HFFc6 (cell line): ENCODE measurements at regions not wholly inside any gene's neighbourhood (a gene's known extent, or its start where the extent isn't known, plus 50 kb on each side); places are given as distances from the start of the nearest gene placed in this dataset.
A peak's percentile ranks its signal among the peaks of the same experiment; 100 is the strongest.

Source experiments
- DNase-seq: peaks from one replicate; pipeline ENCODE4 v3.0.0-alpha.2; 2018
- H3K27ac Mint-ChIP-seq: 2 replicates; pipeline ENCODE4 v1.8.0; 2020; ENCODE audit warnings: mild to moderate bottlenecking, mixed read lengths
- H3K27me3 Mint-ChIP-seq: 2 replicates; pipeline ENCODE4 v1.8.0; 2021; ENCODE audit warnings: mild to moderate bottlenecking, moderate library complexity, mixed read lengths; ENCODE audit not compliant: insufficient read depth
- H3K36me3 Mint-ChIP-seq: 2 replicates; pipeline ENCODE4 v1.8.0; 2021; ENCODE audit warnings: low read depth, mixed read lengths
- H3K4me1 Mint-ChIP-seq: 2 replicates; pipeline ENCODE4 v1.8.0; 2020; ENCODE audit warnings: low read depth, mixed read lengths
- H3K4me3 Mint-ChIP-seq: 2 replicates; pipeline ENCODE4 v1.8.0; 2020; ENCODE audit warnings: mild to moderate bottlenecking, moderate library complexity, mixed read lengths
- H3K9me3 Mint-ChIP-seq: 2 replicates; pipeline ENCODE4 v1.8.0; 2020; ENCODE audit warnings: mild to moderate bottlenecking, mixed read lengths
- CTCF ChIP-seq: fragments of 200-600 bp; sonication (generic); IDR thresholded peaks from 2 replicates; pipeline ENCODE4 v1.5.0; 2021; ENCODE audit warnings: antibody characterized with exemption, mild to moderate bottlenecking

GRCh38 chr1:114216431-114217173 lies 62.9 kb upstream of the SYT6 start:
- TF ChIP-seq CTCF, result no peak
- Mint-ChIP-seq H3K4me1 (peaks cover 12% of the 10 kb centered on the region; the same call in 1 of the 2 replicates), H3K27ac (no peak overlapping the region), H3K4me3 (no peak overlapping the region), H3K27me3 (peaks cover 23% of the 10 kb centered on the region), H3K9me3 (no peaks in the 10 kb centered on the region), H3K36me3 (no peaks in the 10 kb centered on the region)
- no peak for DNase-seq

GRCh38 chr1:114215436-114215835 lies 61.8 kb upstream of the SYT6 start:
- no peak for DNase-seq
- peaks cover 31% of the 10 kb centered on the region for H3K27me3 Mint-ChIP-seq
- peak; percentile 32 for TF ChIP-seq CTCF
- no peak overlapping the region for H3K27ac Mint-ChIP-seq
- H3K4me1 Mint-ChIP-seq, result peaks cover 12% of the 10 kb centered on the region; the same call in 1 of the 2 replicates
- H3K4me3 Mint-ChIP-seq, result no peak overlapping the region
- no peaks in the 10 kb centered on the region for H3K9me3 Mint-ChIP-seq
- no peaks in the 10 kb centered on the region for H3K36me3 Mint-ChIP-seq

- peaks cover 7% of the 10 kb centered on the region; the same call in 1 of the 2 replicates for H3K4me1 Mint-ChIP-seq
- DNase-seq, result no peak
- no peaks in the 10 kb centered on the region for H3K36me3 Mint-ChIP-seq
- H3K27me3 Mint-ChIP-seq, result peaks cover 39% of the 10 kb centered on the region
- H3K4me3 Mint-ChIP-seq, result no peak overlapping the region
- H3K9me3 Mint-ChIP-seq, result no peaks in the 10 kb centered on the region
- H3K27ac Mint-ChIP-seq, result no peak overlapping the region
- no peak for TF ChIP-seq CTCF
Observed at GRCh38 chr1:114214016-114214415, 60.3 kb upstream of the SYT6 start.

- TF ChIP-seq CTCF, result no peak
- peaks cover 51% of the 10 kb centered on the region for H3K27me3 Mint-ChIP-seq
- no peak overlapping the region for H3K27ac Mint-ChIP-seq
- DNase-seq, result no peak
- no peaks in the 10 kb centered on the region for H3K9me3 Mint-ChIP-seq
- H3K4me1 Mint-ChIP-seq, result no peaks in the 10 kb centered on the region
- no peaks in the 10 kb centered on the region for H3K36me3 Mint-ChIP-seq
- H3K4me3 Mint-ChIP-seq, result no peak overlapping the region
Observed at GRCh38 chr1:114209971-114210370, 56.3 kb upstream of the SYT6 start.

GRCh38 chr1:114208714-114209113 lies 55.0 kb upstream of the SYT6 start:
- peaks cover 48% of the 10 kb centered on the region for H3K27me3 Mint-ChIP-seq
- no peak overlapping the region for H3K27ac Mint-ChIP-seq
- no peaks in the 10 kb centered on the region for H3K4me1 Mint-ChIP-seq
- no peaks in the 10 kb centered on the region for H3K9me3 Mint-ChIP-seq
- TF ChIP-seq CTCF, result no peak
- H3K4me3 Mint-ChIP-seq, result no peak overlapping the region
- no peak for DNase-seq
- H3K36me3 Mint-ChIP-seq, result no peaks in the 10 kb centered on the region
